Common myeloid progenitor, CD34-positive (primary cell): ENCODE measurements at regions not wholly inside any gene's neighbourhood (a gene's known extent, or its start where the extent isn't known, plus 50 kb on each side); places are given as distances from the start of the nearest gene placed in this dataset.

ENCODE experiments used
- CTCF ChIA-PET: fragments of 350-600 bp; sonication (Branson Sonifier 250); formaldehyde crosslinking; loops from one replicate; lab custom pipeline; 2021; ENCODE audit warnings: antibody characterized with exemption; lab: Charles Lee
- POLR2A ChIA-PET: fragments of 350-600 bp; sonication (Branson Sonifier 250); formaldehyde crosslinking; loops from one replicate; lab custom pipeline; 2021; ENCODE audit warnings: antibody characterized with exemption; lab: Charles Lee
- DNase-seq, 3 donors: peaks; one replicate each; pipeline versions ENCODE4 v3.0.0 to v3.0.0-alpha.2; 2013
- H3K27ac ChIP-seq, 2 experiments: 1 replicate in 1 of 2; 2 replicates in 1 of 2; pipeline ENCODE4 v1.7.0; 2013; ENCODE audit warnings: inconsistent platforms in 2 of 2, low read length in 2 of 2, mild to moderate bottlenecking in 2 of 2, low read depth in 1 of 2, moderate library complexity in 1 of 2; ENCODE audit not compliant: severe bottlenecking in 2 of 2, insufficient read depth in 1 of 2, poor library complexity in 1 of 2
- H3K27me3 ChIP-seq, 5 experiments: replicated peaks in 2 of 5; 1 replicate in 3 of 5; 2 replicates in 2 of 5; pipeline versions ENCODE4 v1.6.1 to v1.7.0; 2013; ENCODE audit warnings: low read length in 4 of 5, mild to moderate bottlenecking in 2 of 5, moderate library complexity in 2 of 5, inconsistent platforms in 1 of 5; ENCODE audit not compliant: insufficient read depth in 5 of 5, control insufficient read depth in 4 of 5
- H3K36me3 ChIP-seq, 4 experiments: 1 replicate in 2 of 4; 2 replicates in 2 of 4; pipeline versions ENCODE4 v1.6.1 to v1.7.0; 2013; ENCODE audit warnings: low read length in 3 of 4, control low read depth in 1 of 4, mild to moderate bottlenecking in 1 of 4; ENCODE audit not compliant: control insufficient read depth in 4 of 4, insufficient read depth in 4 of 4
- H3K4me1 ChIP-seq, 4 experiments: 1 replicate in 3 of 4; 2 replicates in 1 of 4; pipeline versions ENCODE4 v1.6.1 to v1.7.1; 2013; ENCODE audit warnings: low read length in 3 of 4, mild to moderate bottlenecking in 3 of 4, control low read depth in 1 of 4, inconsistent platforms in 1 of 4, moderate library complexity in 1 of 4; ENCODE audit not compliant: control insufficient read depth in 4 of 4, insufficient read depth in 4 of 4; ENCODE audit errors: control extremely low read depth in 1 of 4
- H3K4me3 ChIP-seq, 7 experiments: 1 replicate in 4 of 7; 2 replicates in 3 of 7; pipeline versions ENCODE4 v1.5.1 to v1.7.0; 2013; ENCODE audit warnings: mild to moderate bottlenecking in 7 of 7, low read length in 6 of 7, moderate library complexity in 6 of 7, inconsistent platforms in 2 of 7, low read depth in 2 of 7, control low read depth in 1 of 7; ENCODE audit not compliant: insufficient read depth in 4 of 7, control insufficient read depth in 1 of 7; ENCODE audit errors: extremely low read depth in 1 of 7
- H3K9me3 ChIP-seq, 5 experiments: 1 replicate in 4 of 5; 2 replicates in 1 of 5; pipeline versions ENCODE4 v1.6.1 to v1.7.1; 2013; ENCODE audit warnings: low read length in 4 of 5, mild to moderate bottlenecking in 2 of 5, inconsistent platforms in 1 of 5, low read depth in 1 of 5, moderate library complexity in 1 of 5; ENCODE audit not compliant: control insufficient read depth in 4 of 5, insufficient read depth in 2 of 5; ENCODE audit errors: control extremely low read depth in 1 of 5
- WGBS: methylation state at CpG from one replicate; pipeline ENCODE4 v1.1.5; 2013; ENCODE audit not compliant: insufficient coverage; 5-methylcytosine and 5-hydroxymethylcytosine counted together

DNA sequence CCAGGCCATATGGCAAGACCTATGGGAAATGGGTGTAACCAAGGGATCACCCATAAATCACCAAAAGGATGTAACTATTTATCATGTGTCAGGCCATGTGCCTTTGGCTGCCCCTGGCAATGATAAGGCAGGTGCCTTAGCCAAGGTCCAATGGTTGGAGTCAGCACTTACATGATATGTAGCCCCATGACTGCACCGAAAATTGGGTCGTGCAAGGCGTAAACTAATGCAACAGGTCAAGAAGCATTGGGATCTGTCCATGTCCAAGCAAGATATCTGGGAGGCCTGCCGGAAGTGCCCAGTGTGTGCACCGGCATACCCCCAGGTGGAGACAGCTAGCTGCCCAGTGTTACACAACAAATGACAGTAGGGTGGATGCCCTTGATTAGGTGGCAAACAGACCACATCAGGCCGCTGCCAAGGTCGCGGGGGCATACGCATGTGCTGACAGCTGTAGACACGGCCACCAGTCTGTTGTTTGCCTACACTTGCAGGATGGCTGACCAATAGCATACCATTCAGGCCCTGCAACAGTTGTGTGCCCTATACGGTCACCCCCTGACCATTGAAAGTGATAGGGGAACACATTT lies 698.2 kb upstream of the AGA start:
- 98% methylated on average over 10 of the region's 11 CpGs for WGBS

GRCh38 chr4:178142724-178143123 lies 700.5 kb upstream of the AGA start:
- no peak for DNase-seq
- H3K36me3 ChIP-seq = no peaks in the 10 kb centered on the region
- 98% methylated on average over 8 of the region's 8 CpGs for WGBS
- CTCF ChIA-PET = no interaction called here
- H3K4me1 ChIP-seq = no peaks in the 10 kb centered on the region
- H3K27ac ChIP-seq = no peak overlapping the region
- no peaks in the 10 kb centered on the region for H3K27me3 ChIP-seq
- peaks cover 0 to 8% (median 0%) of the 10 kb centered on the region in 5 experiments for H3K9me3 ChIP-seq
- H3K4me3 ChIP-seq = no peak overlapping the region
- POLR2A ChIA-PET = no interaction called here

More for the DNA sequence above, 698.2 kb upstream of the AGA start:
- H3K4me1 ChIP-seq = no peaks in the 10 kb centered on the region
- ChIA-PET CTCF (no interaction called here), POLR2A (no interaction called here)
- H3K27me3 ChIP-seq = no peaks in the 10 kb centered on the region
- H3K27ac ChIP-seq = no peak overlapping the region
- no peaks in the 10 kb centered on the region for H3K36me3 ChIP-seq
- H3K4me3 ChIP-seq = no peak overlapping the region
- DNase-seq = no peak
- H3K9me3 ChIP-seq = peaks cover 0 to 8% (median 0%) of the 10 kb centered on the region in 5 experiments

GRCh38 chr4:178148106-178148505 lies 705.9 kb upstream of the AGA start:
- ChIA-PET POLR2A (no interaction called here), CTCF (no interaction called here)
- no peak for DNase-seq
- 67% methylated on average over 1 of the region's 2 CpGs for WGBS
- no peak overlapping the region for H3K4me3 ChIP-seq
- no peaks in the 10 kb centered on the region for H3K36me3 ChIP-seq
- H3K9me3 ChIP-seq = no peaks in the 10 kb centered on the region
- H3K27me3 ChIP-seq = no peaks in the 10 kb centered on the region
- H3K27ac ChIP-seq = no peak overlapping the region
- no peaks in the 10 kb centered on the region for H3K4me1 ChIP-seq

- H3K4me3 ChIP-seq = no peak overlapping the region
- ChIA-PET CTCF (no interaction called here), POLR2A (no interaction called here)
- no peaks in the 10 kb centered on the region for H3K27me3 ChIP-seq
- H3K9me3 ChIP-seq = peaks cover 0 to 6% (median 2%) of the 10 kb centered on the region in 5 experiments
- no peak overlapping the region for H3K27ac ChIP-seq
- no peak for DNase-seq
- WGBS = 88% methylated on average over 5 of the region's 11 CpGs
- H3K4me1 ChIP-seq = no peaks in the 10 kb centered on the region
- no peaks in the 10 kb centered on the region for H3K36me3 ChIP-seq
Observed at GRCh38 chr4:178165251-178165950, 723.2 kb upstream of the AGA start.

DNA sequence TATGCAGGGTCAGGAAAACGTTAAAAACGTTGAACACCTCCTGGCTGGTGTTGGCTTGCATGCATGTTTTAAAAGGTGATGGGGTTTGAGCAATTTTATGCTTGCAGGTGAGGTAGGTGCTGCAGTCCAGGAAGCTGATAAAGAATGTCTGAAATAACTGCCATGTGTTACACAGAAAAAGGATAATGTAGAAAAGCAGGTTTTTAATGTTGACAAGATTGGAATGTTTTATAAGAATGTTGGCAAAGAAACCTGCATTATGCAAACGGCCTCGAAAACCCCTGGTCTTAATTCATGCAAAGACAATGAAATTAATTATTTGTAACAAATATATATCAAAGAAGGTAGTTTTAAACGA lies 723.7 kb upstream of the AGA start:
- WGBS = 75% methylated on average over 2 of the region's 5 CpGs
- no peaks in the 10 kb centered on the region for H3K36me3 ChIP-seq

GRCh38 chr4:178173771-178174170 lies 731.5 kb upstream of the AGA start:
- POLR2A ChIA-PET = no interaction called here
- WGBS = 100% methylated on average over 2 of the region's 6 CpGs
- no peaks in the 10 kb centered on the region for H3K36me3 ChIP-seq
- no peaks in the 10 kb centered on the region for H3K4me1 ChIP-seq
- no peak for DNase-seq
- no peaks in the 10 kb centered on the region for H3K27me3 ChIP-seq
- no peak overlapping the region for H3K4me3 ChIP-seq
- CTCF ChIA-PET = interaction anchor here (0.5 kb wide), 1 partner anchor 1816 kb away, joined by 3 read pairs; no protein-coding TSS in a partner anchor
- H3K27ac ChIP-seq = no peak overlapping the region
- H3K9me3 ChIP-seq = no peaks in the 10 kb centered on the region

More for the DNA sequence above, 723.7 kb upstream of the AGA start:
- ChIA-PET CTCF (no interaction called here), POLR2A (no interaction called here)
- Histone ChIP-seq H3K27me3 (no peaks in the 10 kb centered on the region), H3K4me3 (no peak overlapping the region), H3K4me1 (no peaks in the 10 kb centered on the region), H3K27ac (no peak overlapping the region), H3K9me3 (peaks cover 0 to 3% (median 2%) of the 10 kb centered on the region in 5 experiments)
- DNase-seq = no peak

- H3K27ac ChIP-seq = no peak overlapping the region
- CTCF ChIA-PET = no interaction called here
- WGBS = 100% methylated on average over 1 of the region's 2 CpGs
- H3K4me3 ChIP-seq = no peak overlapping the region
- H3K9me3 ChIP-seq = no peaks in the 10 kb centered on the region
- no peaks in the 10 kb centered on the region for H3K36me3 ChIP-seq
- no peaks in the 10 kb centered on the region for H3K4me1 ChIP-seq
- no peak for DNase-seq
- POLR2A ChIA-PET = no interaction called here
- no peaks in the 10 kb centered on the region for H3K27me3 ChIP-seq
Observed at GRCh38 chr4:178174756-178175155, 732.5 kb upstream of the AGA start.
